ENCODE measurements at regions not wholly inside any gene's neighbourhood (a gene's known extent, or its start where the extent isn't known, plus 50 kb on each side); places are given as distances from the start of the nearest gene placed in this dataset.
"Not testable (repeated sequence)": the region's sequence is repeated elsewhere in the genome, so short reads cannot be mapped to it uniquely, and the experiment has no call there.

GRCh38 chr6:130643361-130643760, 183.8 kb upstream of the SMLR1 start:
- Histone ChIP-seq H3K27ac (ENCODE audit: low read depth in 2 of 2, low read length in 1 of 2) (no peak overlapping the region), H3K4me1 (ENCODE audit: control insufficient read depth in 2 of 2, insufficient read depth in 2 of 2, low read length in 1 of 2) (no peaks in the 10 kb centered on the region), H3K4me3 (ENCODE audit: low read depth in 1 of 2, low read length in 2 of 2) (no peak overlapping the region), H3K36me3 (ENCODE audit: control insufficient read depth in 2 of 2, insufficient read depth in 2 of 2, low read length in 1 of 2) (no peaks in the 10 kb centered on the region), H3K9me3 (ENCODE audit: control insufficient read depth in 2 of 2, insufficient read depth in 1 of 2, low read depth in 1 of 2, low read length in 1 of 2) (no peaks in the 10 kb centered on the region), H3K27me3 (ENCODE audit: control insufficient read depth in 1 of 2, insufficient read depth in 2 of 2, low read length in 2 of 2) (no peaks in the 10 kb centered on the region)
- WGBS, 2 donors: 31 to 44% methylated on average over 1 of the region's 1 CpG

- no peaks in the 10 kb centered on the region for H3K36me3 ChIP-seq (ENCODE audit: control insufficient read depth in 2 of 2, insufficient read depth in 2 of 2, low read length in 1 of 2)
Observed at GRCh38 chr6:130644175-130644574, 183.0 kb upstream of the SMLR1 start.

GRCh38 chr6:130644769-130645168, 182.4 kb upstream of the SMLR1 start:
- H3K9me3 ChIP-seq (ENCODE audit: control insufficient read depth in 2 of 2, insufficient read depth in 1 of 2, low read depth in 1 of 2, low read length in 1 of 2); H3K4me1 ChIP-seq (ENCODE audit: control insufficient read depth in 2 of 2, insufficient read depth in 2 of 2, low read length in 1 of 2); H3K36me3 ChIP-seq (ENCODE audit: control insufficient read depth in 2 of 2, insufficient read depth in 2 of 2, low read length in 1 of 2); H3K27me3 ChIP-seq (ENCODE audit: control insufficient read depth in 1 of 2, insufficient read depth in 2 of 2, low read length in 2 of 2); H3K27ac ChIP-seq (ENCODE audit: low read depth in 2 of 2, low read length in 1 of 2); H3K4me3 ChIP-seq (ENCODE audit: low read depth in 1 of 2, low read length in 2 of 2): not testable (repeated sequence)
- 90 to 91% methylated on average over 3 of the region's 3 CpGs for whole genome bisulfite sequencing, 2 donors

More at GRCh38 chr6:130644175-130644574, 183.0 kb upstream of the SMLR1 start:
- no peaks in the 10 kb centered on the region for H3K27me3 ChIP-seq (ENCODE audit: control insufficient read depth in 1 of 2, insufficient read depth in 2 of 2, low read length in 2 of 2)
- H3K27ac ChIP-seq (ENCODE audit: low read depth in 2 of 2, low read length in 1 of 2): no peak overlapping the region
- 86 to 93% methylated on average over 2 of the region's 2 CpGs for WGBS, 2 donors
- no peaks in the 10 kb centered on the region for H3K4me1 ChIP-seq (ENCODE audit: control insufficient read depth in 2 of 2, insufficient read depth in 2 of 2, low read length in 1 of 2)
- H3K4me3 ChIP-seq (ENCODE audit: low read depth in 1 of 2, low read length in 2 of 2): no peak overlapping the region
- no peaks in the 10 kb centered on the region for H3K9me3 ChIP-seq (ENCODE audit: control insufficient read depth in 2 of 2, insufficient read depth in 1 of 2, low read depth in 1 of 2, low read length in 1 of 2)

GRCh38 chr6:130647246-130647645, 180.0 kb upstream of the SMLR1 start:
- Histone ChIP-seq H3K9me3 (ENCODE audit: control insufficient read depth in 2 of 2, insufficient read depth in 1 of 2, low read depth in 1 of 2, low read length in 1 of 2) (no peaks in the 10 kb centered on the region), H3K4me1 (ENCODE audit: control insufficient read depth in 2 of 2, insufficient read depth in 2 of 2, low read length in 1 of 2) (no peaks in the 10 kb centered on the region), H3K4me3 (ENCODE audit: low read depth in 1 of 2, low read length in 2 of 2) (no peak overlapping the region), H3K27ac (ENCODE audit: low read depth in 2 of 2, low read length in 1 of 2) (no peak overlapping the region), H3K27me3 (ENCODE audit: control insufficient read depth in 1 of 2, insufficient read depth in 2 of 2, low read length in 2 of 2) (no peaks in the 10 kb centered on the region), H3K36me3 (ENCODE audit: control insufficient read depth in 2 of 2, insufficient read depth in 2 of 2, low read length in 1 of 2) (no peaks in the 10 kb centered on the region)

GRCh38 chr6:130655586-130655985, 171.6 kb upstream of the SMLR1 start:
- H3K27ac ChIP-seq (ENCODE audit: low read depth in 2 of 2, low read length in 1 of 2): no peak overlapping the region

GRCh38 chr6:130661077-130661476, 166.1 kb upstream of the SMLR1 start:
- no peak overlapping the region for H3K27ac ChIP-seq (ENCODE audit: low read depth in 2 of 2, low read length in 1 of 2)
- no peaks in the 10 kb centered on the region for H3K36me3 ChIP-seq (ENCODE audit: control insufficient read depth in 2 of 2, insufficient read depth in 2 of 2, low read length in 1 of 2)
- 67 to 78% methylated on average over 4 of the region's 4 CpGs for WGBS, 2 donors
- no peaks in the 10 kb centered on the region for H3K27me3 ChIP-seq (ENCODE audit: control insufficient read depth in 1 of 2, insufficient read depth in 2 of 2, low read length in 2 of 2)
- no peaks in the 10 kb centered on the region for H3K9me3 ChIP-seq (ENCODE audit: control insufficient read depth in 2 of 2, insufficient read depth in 1 of 2, low read depth in 1 of 2, low read length in 1 of 2)
- H3K4me1 ChIP-seq (ENCODE audit: control insufficient read depth in 2 of 2, insufficient read depth in 2 of 2, low read length in 1 of 2): no peaks in the 10 kb centered on the region
- no peak overlapping the region for H3K4me3 ChIP-seq (ENCODE audit: low read depth in 1 of 2, low read length in 2 of 2)

More at GRCh38 chr6:130655586-130655985, 171.6 kb upstream of the SMLR1 start:
- H3K36me3 ChIP-seq (ENCODE audit: control insufficient read depth in 2 of 2, insufficient read depth in 2 of 2, low read length in 1 of 2): no peaks in the 10 kb centered on the region
- H3K27me3 ChIP-seq (ENCODE audit: control insufficient read depth in 1 of 2, insufficient read depth in 2 of 2, low read length in 2 of 2): no peaks in the 10 kb centered on the region
- no peaks in the 10 kb centered on the region for H3K9me3 ChIP-seq (ENCODE audit: control insufficient read depth in 2 of 2, insufficient read depth in 1 of 2, low read depth in 1 of 2, low read length in 1 of 2)
- no peak overlapping the region for H3K4me3 ChIP-seq (ENCODE audit: low read depth in 1 of 2, low read length in 2 of 2)
- H3K4me1 ChIP-seq (ENCODE audit: control insufficient read depth in 2 of 2, insufficient read depth in 2 of 2, low read length in 1 of 2): no peaks in the 10 kb centered on the region
- WGBS, 2 donors: 86 to 92% methylated on average over 1 of the region's 1 CpG

- H3K27me3 ChIP-seq (ENCODE audit: control insufficient read depth in 1 of 2, insufficient read depth in 2 of 2, low read length in 2 of 2): no peaks in the 10 kb centered on the region
- H3K36me3 ChIP-seq (ENCODE audit: control insufficient read depth in 2 of 2, insufficient read depth in 2 of 2, low read length in 1 of 2): no peaks in the 10 kb centered on the region
- no peak overlapping the region for H3K27ac ChIP-seq (ENCODE audit: low read depth in 2 of 2, low read length in 1 of 2)
- WGBS, 2 donors: 91 to 93% methylated on average over 2 of the region's 2 CpGs
- H3K9me3 ChIP-seq (ENCODE audit: control insufficient read depth in 2 of 2, insufficient read depth in 1 of 2, low read depth in 1 of 2, low read length in 1 of 2): no peaks in the 10 kb centered on the region
- H3K4me1 ChIP-seq (ENCODE audit: control insufficient read depth in 2 of 2, insufficient read depth in 2 of 2, low read length in 1 of 2): no peaks in the 10 kb centered on the region
- H3K4me3 ChIP-seq (ENCODE audit: low read depth in 1 of 2, low read length in 2 of 2): no peak overlapping the region
Observed at GRCh38 chr6:130666786-130667185, 160.4 kb upstream of the SMLR1 start.

- H3K4me1 ChIP-seq (ENCODE audit: control insufficient read depth in 2 of 2, insufficient read depth in 2 of 2, low read length in 1 of 2): no peaks in the 10 kb centered on the region
- no peak overlapping the region for H3K4me3 ChIP-seq (ENCODE audit: low read depth in 1 of 2, low read length in 2 of 2)
- no peaks in the 10 kb centered on the region for H3K9me3 ChIP-seq (ENCODE audit: control insufficient read depth in 2 of 2, insufficient read depth in 1 of 2, low read depth in 1 of 2, low read length in 1 of 2)
- 54 to 66% methylated on average over 6 of the region's 6 CpGs for WGBS, 2 donors
- no peaks in the 10 kb centered on the region for H3K36me3 ChIP-seq (ENCODE audit: control insufficient read depth in 2 of 2, insufficient read depth in 2 of 2, low read length in 1 of 2)
- H3K27me3 ChIP-seq (ENCODE audit: control insufficient read depth in 1 of 2, insufficient read depth in 2 of 2, low read length in 2 of 2): no peaks in the 10 kb centered on the region
- H3K27ac ChIP-seq (ENCODE audit: low read depth in 2 of 2, low read length in 1 of 2): no peak overlapping the region
Observed at GRCh38 chr6:130670142-130670541, 157.1 kb upstream of the SMLR1 start.

GRCh38 chr6:130671119-130671518, 156.1 kb upstream of the SMLR1 start:
- H3K4me1 ChIP-seq (ENCODE audit: control insufficient read depth in 2 of 2, insufficient read depth in 2 of 2, low read length in 1 of 2): no peaks in the 10 kb centered on the region
- no peak overlapping the region for H3K4me3 ChIP-seq (ENCODE audit: low read depth in 1 of 2, low read length in 2 of 2)
- H3K36me3 ChIP-seq (ENCODE audit: control insufficient read depth in 2 of 2, insufficient read depth in 2 of 2, low read length in 1 of 2): no peaks in the 10 kb centered on the region
- H3K27me3 ChIP-seq (ENCODE audit: control insufficient read depth in 1 of 2, insufficient read depth in 2 of 2, low read length in 2 of 2): no peaks in the 10 kb centered on the region
- no peak overlapping the region for H3K27ac ChIP-seq (ENCODE audit: low read depth in 2 of 2, low read length in 1 of 2)
- no peaks in the 10 kb centered on the region for H3K9me3 ChIP-seq (ENCODE audit: control insufficient read depth in 2 of 2, insufficient read depth in 1 of 2, low read depth in 1 of 2, low read length in 1 of 2)
- WGBS, 2 donors: 50 to 70% methylated on average over 2 of the region's 2 CpGs

- no peak overlapping the region for H3K27ac ChIP-seq (ENCODE audit: low read depth in 2 of 2, low read length in 1 of 2)
- no peaks in the 10 kb centered on the region for H3K36me3 ChIP-seq (ENCODE audit: control insufficient read depth in 2 of 2, insufficient read depth in 2 of 2, low read length in 1 of 2)
- H3K4me3 ChIP-seq (ENCODE audit: low read depth in 1 of 2, low read length in 2 of 2): no peak overlapping the region
Observed at GRCh38 chr6:130671577-130671976, 155.6 kb upstream of the SMLR1 start.

More at GRCh38 chr6:130671577-130671976, 155.6 kb upstream of the SMLR1 start:
- H3K9me3 ChIP-seq (ENCODE audit: control insufficient read depth in 2 of 2, insufficient read depth in 1 of 2, low read depth in 1 of 2, low read length in 1 of 2): no peaks in the 10 kb centered on the region
- no peaks in the 10 kb centered on the region for H3K27me3 ChIP-seq (ENCODE audit: control insufficient read depth in 1 of 2, insufficient read depth in 2 of 2, low read length in 2 of 2)
- 49 to 71% methylated on average over 11 of the region's 11 CpGs for WGBS, 2 donors
- H3K4me1 ChIP-seq (ENCODE audit: control insufficient read depth in 2 of 2, insufficient read depth in 2 of 2, low read length in 1 of 2): no peaks in the 10 kb centered on the region

Measured in esophagus (tissue), 2 donors.